ENCODE measurements at regions not wholly inside any gene's neighbourhood (a gene's known extent, or its start where the extent isn't known, plus 50 kb on each side); places are given as distances from the start of the nearest gene placed in this dataset.

GRCh38 chr2:21317131-21317530 lies 193.4 kb downstream of the TDRD15 start:
- H3K4me3 ChIP-seq (ENCODE audit: low read depth, low read length), result no peak overlapping the region
- peak; percentile 64 for TF ChIP-seq CTCF (IDR thresholded peaks at IDR 0.05; ENCODE audit: control insufficient read depth, extremely low read depth, insufficient read depth)
- no peak for DNase-seq (ENCODE audit: low read depth)

- no peak for DNase-seq (ENCODE audit: low read depth)
- no peak overlapping the region for H3K4me3 ChIP-seq (ENCODE audit: low read depth, low read length)
- TF ChIP-seq CTCF (IDR thresholded peaks at IDR 0.05; ENCODE audit: control insufficient read depth, extremely low read depth, insufficient read depth), result no peak
Observed at GRCh38 chr2:21318263-21318662, 194.5 kb downstream of the TDRD15 start.

GRCh38 chr2:21326152-21326551 lies 202.4 kb downstream of the TDRD15 start:
- no peak overlapping the region for H3K4me3 ChIP-seq (ENCODE audit: low read depth, low read length)
- no peak for DNase-seq (ENCODE audit: low read depth)
- TF ChIP-seq CTCF (IDR thresholded peaks at IDR 0.05; ENCODE audit: control insufficient read depth, extremely low read depth, insufficient read depth), result no peak

- H3K4me3 ChIP-seq (ENCODE audit: low read depth, low read length), result no peak overlapping the region
- DNase-seq (ENCODE audit: low read depth), result no peak
- TF ChIP-seq CTCF (IDR thresholded peaks at IDR 0.05; ENCODE audit: control insufficient read depth, extremely low read depth, insufficient read depth), result no peak
Observed at GRCh38 chr2:21328177-21328576, 204.4 kb downstream of the TDRD15 start.

GRCh38 chr2:21330786-21331391 lies 207.1 kb downstream of the TDRD15 start:
- no peak for TF ChIP-seq CTCF (IDR thresholded peaks at IDR 0.05; ENCODE audit: control insufficient read depth, extremely low read depth, insufficient read depth)
- no peak for DNase-seq (ENCODE audit: low read depth)
- no peak overlapping the region for H3K4me3 ChIP-seq (ENCODE audit: low read depth, low read length)

GRCh38 chr2:21331625-21332370 lies 208.0 kb downstream of the TDRD15 start:
- no peak overlapping the region for H3K4me3 ChIP-seq (ENCODE audit: low read depth, low read length)
- no peak for DNase-seq (ENCODE audit: low read depth)
- TF ChIP-seq CTCF (IDR thresholded peaks at IDR 0.05; ENCODE audit: control insufficient read depth, extremely low read depth, insufficient read depth), result no peak

All from LNCaP clone FGC (cell line).